ENCODE measurements at regions not wholly inside any gene's neighbourhood (a gene's known extent, or its start where the extent isn't known, plus 50 kb on each side); places are given as distances from the start of the nearest gene placed in this dataset.

DNA sequence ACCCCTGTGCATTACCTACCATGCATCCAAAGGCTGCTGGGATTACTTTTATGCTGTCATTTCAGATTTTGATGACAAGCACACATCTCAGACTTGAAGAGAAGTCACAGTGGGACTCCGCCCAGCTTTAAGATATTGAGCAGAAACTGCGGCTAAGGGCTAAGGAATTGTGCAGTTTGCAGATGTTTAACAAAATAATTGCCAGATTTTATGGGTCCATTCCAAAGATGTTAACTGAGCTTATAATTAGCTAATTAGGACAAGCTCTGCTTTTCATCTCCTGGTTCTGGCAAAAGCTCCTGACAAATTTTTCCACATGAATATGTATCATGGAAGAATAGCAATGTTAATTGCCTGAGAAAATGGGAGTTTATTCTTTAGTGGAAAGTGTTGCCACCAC is 344.4 kb upstream of the ATXN7L3B start:
- no peak for TF ChIP-seq RFX5 (IDR thresholded peaks at IDR 0.05; ENCODE audit: borderline replicate concordance, low read depth, low read length)
- TF ChIP-seq, protein P1, sequence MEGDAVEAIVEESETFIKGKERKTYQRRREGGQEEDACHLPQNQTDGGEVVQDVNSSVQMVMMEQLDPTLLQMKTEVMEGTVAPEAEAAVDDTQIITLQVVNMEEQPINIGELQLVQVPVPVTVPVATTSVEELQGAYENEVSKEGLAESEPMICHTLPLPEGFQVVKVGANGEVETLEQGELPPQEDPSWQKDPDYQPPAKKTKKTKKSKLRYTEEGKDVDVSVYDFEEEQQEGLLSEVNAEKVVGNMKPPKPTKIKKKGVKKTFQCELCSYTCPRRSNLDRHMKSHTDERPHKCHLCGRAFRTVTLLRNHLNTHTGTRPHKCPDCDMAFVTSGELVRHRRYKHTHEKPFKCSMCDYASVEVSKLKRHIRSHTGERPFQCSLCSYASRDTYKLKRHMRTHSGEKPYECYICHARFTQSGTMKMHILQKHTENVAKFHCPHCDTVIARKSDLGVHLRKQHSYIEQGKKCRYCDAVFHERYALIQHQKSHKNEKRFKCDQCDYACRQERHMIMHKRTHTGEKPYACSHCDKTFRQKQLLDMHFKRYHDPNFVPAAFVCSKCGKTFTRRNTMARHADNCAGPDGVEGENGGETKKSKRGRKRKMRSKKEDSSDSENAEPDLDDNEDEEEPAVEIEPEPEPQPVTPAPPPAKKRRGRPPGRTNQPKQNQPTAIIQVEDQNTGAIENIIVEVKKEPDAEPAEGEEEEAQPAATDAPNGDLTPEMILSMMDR (IDR thresholded peaks at IDR 0.05; ENCODE audit: control extremely low read depth in 1 of 3, insufficient read depth in 1 of 3, low read depth in 1 of 3, low read length in 3 of 3) = no peak
- TF ChIP-seq, protein P2, sequence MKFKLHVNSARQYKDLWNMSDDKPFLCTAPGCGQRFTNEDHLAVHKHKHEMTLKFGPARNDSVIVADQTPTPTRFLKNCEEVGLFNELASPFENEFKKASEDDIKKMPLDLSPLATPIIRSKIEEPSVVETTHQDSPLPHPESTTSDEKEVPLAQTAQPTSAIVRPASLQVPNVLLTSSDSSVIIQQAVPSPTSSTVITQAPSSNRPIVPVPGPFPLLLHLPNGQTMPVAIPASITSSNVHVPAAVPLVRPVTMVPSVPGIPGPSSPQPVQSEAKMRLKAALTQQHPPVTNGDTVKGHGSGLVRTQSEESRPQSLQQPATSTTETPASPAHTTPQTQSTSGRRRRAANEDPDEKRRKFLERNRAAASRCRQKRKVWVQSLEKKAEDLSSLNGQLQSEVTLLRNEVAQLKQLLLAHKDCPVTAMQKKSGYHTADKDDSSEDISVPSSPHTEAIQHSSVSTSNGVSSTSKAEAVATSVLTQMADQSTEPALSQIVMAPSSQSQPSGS (IDR thresholded peaks at IDR 0.05; ENCODE audit: low read length) = no peak
- TF ChIP-seq TCF12 (IDR thresholded peaks at IDR 0.05; ENCODE audit: low read depth, low read length) = no peak
- no peak for TF ChIP-seq YY1 (IDR thresholded peaks at IDR 0.05; ENCODE audit: low read depth, low read length)
- no peak for TF ChIP-seq POLR2A (IDR thresholded peaks at IDR 0.05; ENCODE audit: control extremely low read depth in 1 of 2, low read depth in 2 of 2, low read length in 2 of 2)
- no peak for TF ChIP-seq SUZ12 (IDR thresholded peaks at IDR 0.05; ENCODE audit: low read length)
- TF ChIP-seq, protein P3, sequence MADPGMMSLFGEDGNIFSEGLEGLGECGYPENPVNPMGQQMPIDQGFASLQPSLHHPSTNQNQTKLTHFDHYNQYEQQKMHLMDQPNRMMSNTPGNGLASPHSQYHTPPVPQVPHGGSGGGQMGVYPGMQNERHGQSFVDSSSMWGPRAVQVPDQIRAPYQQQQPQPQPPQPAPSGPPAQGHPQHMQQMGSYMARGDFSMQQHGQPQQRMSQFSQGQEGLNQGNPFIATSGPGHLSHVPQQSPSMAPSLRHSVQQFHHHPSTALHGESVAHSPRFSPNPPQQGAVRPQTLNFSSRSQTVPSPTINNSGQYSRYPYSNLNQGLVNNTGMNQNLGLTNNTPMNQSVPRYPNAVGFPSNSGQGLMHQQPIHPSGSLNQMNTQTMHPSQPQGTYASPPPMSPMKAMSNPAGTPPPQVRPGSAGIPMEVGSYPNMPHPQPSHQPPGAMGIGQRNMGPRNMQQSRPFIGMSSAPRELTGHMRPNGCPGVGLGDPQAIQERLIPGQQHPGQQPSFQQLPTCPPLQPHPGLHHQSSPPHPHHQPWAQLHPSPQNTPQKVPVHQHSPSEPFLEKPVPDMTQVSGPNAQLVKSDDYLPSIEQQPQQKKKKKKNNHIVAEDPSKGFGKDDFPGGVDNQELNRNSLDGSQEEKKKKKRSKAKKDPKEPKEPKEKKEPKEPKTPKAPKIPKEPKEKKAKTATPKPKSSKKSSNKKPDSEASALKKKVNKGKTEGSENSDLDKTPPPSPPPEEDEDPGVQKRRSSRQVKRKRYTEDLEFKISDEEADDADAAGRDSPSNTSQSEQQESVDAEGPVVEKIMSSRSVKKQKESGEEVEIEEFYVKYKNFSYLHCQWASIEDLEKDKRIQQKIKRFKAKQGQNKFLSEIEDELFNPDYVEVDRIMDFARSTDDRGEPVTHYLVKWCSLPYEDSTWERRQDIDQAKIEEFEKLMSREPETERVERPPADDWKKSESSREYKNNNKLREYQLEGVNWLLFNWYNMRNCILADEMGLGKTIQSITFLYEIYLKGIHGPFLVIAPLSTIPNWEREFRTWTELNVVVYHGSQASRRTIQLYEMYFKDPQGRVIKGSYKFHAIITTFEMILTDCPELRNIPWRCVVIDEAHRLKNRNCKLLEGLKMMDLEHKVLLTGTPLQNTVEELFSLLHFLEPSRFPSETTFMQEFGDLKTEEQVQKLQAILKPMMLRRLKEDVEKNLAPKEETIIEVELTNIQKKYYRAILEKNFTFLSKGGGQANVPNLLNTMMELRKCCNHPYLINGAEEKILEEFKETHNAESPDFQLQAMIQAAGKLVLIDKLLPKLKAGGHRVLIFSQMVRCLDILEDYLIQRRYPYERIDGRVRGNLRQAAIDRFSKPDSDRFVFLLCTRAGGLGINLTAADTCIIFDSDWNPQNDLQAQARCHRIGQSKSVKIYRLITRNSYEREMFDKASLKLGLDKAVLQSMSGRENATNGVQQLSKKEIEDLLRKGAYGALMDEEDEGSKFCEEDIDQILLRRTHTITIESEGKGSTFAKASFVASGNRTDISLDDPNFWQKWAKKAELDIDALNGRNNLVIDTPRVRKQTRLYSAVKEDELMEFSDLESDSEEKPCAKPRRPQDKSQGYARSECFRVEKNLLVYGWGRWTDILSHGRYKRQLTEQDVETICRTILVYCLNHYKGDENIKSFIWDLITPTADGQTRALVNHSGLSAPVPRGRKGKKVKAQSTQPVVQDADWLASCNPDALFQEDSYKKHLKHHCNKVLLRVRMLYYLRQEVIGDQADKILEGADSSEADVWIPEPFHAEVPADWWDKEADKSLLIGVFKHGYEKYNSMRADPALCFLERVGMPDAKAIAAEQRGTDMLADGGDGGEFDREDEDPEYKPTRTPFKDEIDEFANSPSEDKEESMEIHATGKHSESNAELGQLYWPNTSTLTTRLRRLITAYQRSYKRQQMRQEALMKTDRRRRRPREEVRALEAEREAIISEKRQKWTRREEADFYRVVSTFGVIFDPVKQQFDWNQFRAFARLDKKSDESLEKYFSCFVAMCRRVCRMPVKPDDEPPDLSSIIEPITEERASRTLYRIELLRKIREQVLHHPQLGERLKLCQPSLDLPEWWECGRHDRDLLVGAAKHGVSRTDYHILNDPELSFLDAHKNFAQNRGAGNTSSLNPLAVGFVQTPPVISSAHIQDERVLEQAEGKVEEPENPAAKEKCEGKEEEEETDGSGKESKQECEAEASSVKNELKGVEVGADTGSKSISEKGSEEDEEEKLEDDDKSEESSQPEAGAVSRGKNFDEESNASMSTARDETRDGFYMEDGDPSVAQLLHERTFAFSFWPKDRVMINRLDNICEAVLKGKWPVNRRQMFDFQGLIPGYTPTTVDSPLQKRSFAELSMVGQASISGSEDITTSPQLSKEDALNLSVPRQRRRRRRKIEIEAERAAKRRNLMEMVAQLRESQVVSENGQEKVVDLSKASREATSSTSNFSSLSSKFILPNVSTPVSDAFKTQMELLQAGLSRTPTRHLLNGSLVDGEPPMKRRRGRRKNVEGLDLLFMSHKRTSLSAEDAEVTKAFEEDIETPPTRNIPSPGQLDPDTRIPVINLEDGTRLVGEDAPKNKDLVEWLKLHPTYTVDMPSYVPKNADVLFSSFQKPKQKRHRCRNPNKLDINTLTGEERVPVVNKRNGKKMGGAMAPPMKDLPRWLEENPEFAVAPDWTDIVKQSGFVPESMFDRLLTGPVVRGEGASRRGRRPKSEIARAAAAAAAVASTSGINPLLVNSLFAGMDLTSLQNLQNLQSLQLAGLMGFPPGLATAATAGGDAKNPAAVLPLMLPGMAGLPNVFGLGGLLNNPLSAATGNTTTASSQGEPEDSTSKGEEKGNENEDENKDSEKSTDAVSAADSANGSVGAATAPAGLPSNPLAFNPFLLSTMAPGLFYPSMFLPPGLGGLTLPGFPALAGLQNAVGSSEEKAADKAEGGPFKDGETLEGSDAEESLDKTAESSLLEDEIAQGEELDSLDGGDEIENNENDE (IDR thresholded peaks at IDR 0.05; ENCODE audit: insufficient replicate concordance, low read length) = no peak
- TF ChIP-seq SIX5 (IDR thresholded peaks at IDR 0.05; ENCODE audit: low read depth, low read length) = no peak
- no peak for TF ChIP-seq JUN (IDR thresholded peaks at IDR 0.05; ENCODE audit: low read depth, low read length)

Data from H1 (cell line).